ENCODE measurements at regions not wholly inside any gene's neighbourhood (a gene's known extent, or its start where the extent isn't known, plus 50 kb on each side); places are given as distances from the start of the nearest gene placed in this dataset.

DNA sequence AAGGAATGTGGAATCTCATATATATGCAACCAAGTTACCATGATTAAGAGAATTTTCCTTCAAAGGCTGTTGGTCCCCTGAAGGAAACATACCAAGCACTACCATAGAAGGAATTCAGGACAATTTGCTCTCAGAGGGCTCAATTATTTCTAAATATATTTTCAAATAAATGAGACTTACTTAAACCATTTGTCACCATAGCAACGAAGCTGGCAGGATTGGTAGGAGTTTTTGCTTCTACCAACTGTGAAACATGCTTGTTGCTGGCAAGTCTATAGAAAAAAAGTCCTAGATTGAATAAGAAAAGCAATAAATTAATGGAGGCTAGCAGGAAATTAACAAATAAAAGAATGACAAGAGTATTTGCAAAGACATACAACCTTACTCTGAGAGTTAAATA, 156.9 kb upstream of the NPSR1 start:
- TF ChIP-seq, protein P1, sequence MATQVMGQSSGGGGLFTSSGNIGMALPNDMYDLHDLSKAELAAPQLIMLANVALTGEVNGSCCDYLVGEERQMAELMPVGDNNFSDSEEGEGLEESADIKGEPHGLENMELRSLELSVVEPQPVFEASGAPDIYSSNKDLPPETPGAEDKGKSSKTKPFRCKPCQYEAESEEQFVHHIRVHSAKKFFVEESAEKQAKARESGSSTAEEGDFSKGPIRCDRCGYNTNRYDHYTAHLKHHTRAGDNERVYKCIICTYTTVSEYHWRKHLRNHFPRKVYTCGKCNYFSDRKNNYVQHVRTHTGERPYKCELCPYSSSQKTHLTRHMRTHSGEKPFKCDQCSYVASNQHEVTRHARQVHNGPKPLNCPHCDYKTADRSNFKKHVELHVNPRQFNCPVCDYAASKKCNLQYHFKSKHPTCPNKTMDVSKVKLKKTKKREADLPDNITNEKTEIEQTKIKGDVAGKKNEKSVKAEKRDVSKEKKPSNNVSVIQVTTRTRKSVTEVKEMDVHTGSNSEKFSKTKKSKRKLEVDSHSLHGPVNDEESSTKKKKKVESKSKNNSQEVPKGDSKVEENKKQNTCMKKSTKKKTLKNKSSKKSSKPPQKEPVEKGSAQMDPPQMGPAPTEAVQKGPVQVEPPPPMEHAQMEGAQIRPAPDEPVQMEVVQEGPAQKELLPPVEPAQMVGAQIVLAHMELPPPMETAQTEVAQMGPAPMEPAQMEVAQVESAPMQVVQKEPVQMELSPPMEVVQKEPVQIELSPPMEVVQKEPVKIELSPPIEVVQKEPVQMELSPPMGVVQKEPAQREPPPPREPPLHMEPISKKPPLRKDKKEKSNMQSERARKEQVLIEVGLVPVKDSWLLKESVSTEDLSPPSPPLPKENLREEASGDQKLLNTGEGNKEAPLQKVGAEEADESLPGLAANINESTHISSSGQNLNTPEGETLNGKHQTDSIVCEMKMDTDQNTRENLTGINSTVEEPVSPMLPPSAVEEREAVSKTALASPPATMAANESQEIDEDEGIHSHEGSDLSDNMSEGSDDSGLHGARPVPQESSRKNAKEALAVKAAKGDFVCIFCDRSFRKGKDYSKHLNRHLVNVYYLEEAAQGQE (IDR thresholded peaks at IDR 0.05; ENCODE audit: insufficient replicate concordance, low read depth): no peak
- TF ChIP-seq POLR2AphosphoS5 (IDR thresholded peaks at IDR 0.05; ENCODE audit: low read depth): no peak
- TF ChIP-seq, protein P2, sequence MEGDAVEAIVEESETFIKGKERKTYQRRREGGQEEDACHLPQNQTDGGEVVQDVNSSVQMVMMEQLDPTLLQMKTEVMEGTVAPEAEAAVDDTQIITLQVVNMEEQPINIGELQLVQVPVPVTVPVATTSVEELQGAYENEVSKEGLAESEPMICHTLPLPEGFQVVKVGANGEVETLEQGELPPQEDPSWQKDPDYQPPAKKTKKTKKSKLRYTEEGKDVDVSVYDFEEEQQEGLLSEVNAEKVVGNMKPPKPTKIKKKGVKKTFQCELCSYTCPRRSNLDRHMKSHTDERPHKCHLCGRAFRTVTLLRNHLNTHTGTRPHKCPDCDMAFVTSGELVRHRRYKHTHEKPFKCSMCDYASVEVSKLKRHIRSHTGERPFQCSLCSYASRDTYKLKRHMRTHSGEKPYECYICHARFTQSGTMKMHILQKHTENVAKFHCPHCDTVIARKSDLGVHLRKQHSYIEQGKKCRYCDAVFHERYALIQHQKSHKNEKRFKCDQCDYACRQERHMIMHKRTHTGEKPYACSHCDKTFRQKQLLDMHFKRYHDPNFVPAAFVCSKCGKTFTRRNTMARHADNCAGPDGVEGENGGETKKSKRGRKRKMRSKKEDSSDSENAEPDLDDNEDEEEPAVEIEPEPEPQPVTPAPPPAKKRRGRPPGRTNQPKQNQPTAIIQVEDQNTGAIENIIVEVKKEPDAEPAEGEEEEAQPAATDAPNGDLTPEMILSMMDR (IDR thresholded peaks at IDR 0.05; ENCODE audit: insufficient read depth, low read length): no peak
- TF ChIP-seq SPI1 (IDR thresholded peaks at IDR 0.05; ENCODE audit: borderline replicate concordance, low read depth): no peak
- TF ChIP-seq GABPA (IDR thresholded peaks at IDR 0.05; ENCODE audit: low read depth): no peak
- DNase-seq (ENCODE audit: low read depth in 1 of 2, low spot score in 1 of 2): no peak
- Histone ChIP-seq H3K27ac (replicated peaks) (no peak overlapping the region), H3K27me3 (ENCODE audit: insufficient read depth, poor library complexity, severe bottlenecking) (no peaks in the 10 kb centered on the region), H3K4me3 (replicated peaks; ENCODE audit: insufficient read depth, low read length) (no peak overlapping the region)

DNA sequence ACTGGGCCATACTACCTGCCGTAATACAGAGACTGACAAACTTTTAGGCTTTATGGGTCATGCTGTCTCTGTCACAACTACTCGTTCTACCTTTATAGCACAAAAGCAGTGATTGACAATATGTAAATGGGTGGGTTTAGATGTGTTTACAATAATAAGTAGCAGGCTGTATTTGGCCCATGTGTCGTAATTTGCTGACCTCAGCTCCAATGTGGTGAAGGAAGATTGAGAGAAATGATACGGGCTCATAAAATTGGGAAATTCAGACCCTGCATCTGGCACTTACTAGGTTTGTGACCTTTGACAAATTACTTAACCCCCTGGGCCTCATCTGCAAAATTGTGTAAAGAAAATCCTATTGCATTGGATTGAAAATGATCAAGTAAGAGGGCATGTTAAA, 150.8 kb upstream of the NPSR1 start:
- no peak for DNase-seq (ENCODE audit: low read depth in 1 of 2, low spot score in 1 of 2)
- H3K27ac ChIP-seq (replicated peaks): no peak overlapping the region
- no peak for TF ChIP-seq GABPA (IDR thresholded peaks at IDR 0.05; ENCODE audit: low read depth)
- TF ChIP-seq POLR2AphosphoS5 (IDR thresholded peaks at IDR 0.05; ENCODE audit: low read depth): no peak
- no peak for TF ChIP-seq SPI1 (IDR thresholded peaks at IDR 0.05; ENCODE audit: borderline replicate concordance, low read depth)
- TF ChIP-seq, protein P1 (IDR thresholded peaks at IDR 0.05; ENCODE audit: insufficient replicate concordance, low read depth): no peak
- TF ChIP-seq, protein P2 (IDR thresholded peaks at IDR 0.05; ENCODE audit: insufficient read depth, low read length): no peak
- no peak overlapping the region for H3K4me3 ChIP-seq (replicated peaks; ENCODE audit: insufficient read depth, low read length)
- H3K27me3 ChIP-seq (ENCODE audit: insufficient read depth, poor library complexity, severe bottlenecking): no peaks in the 10 kb centered on the region

DNA sequence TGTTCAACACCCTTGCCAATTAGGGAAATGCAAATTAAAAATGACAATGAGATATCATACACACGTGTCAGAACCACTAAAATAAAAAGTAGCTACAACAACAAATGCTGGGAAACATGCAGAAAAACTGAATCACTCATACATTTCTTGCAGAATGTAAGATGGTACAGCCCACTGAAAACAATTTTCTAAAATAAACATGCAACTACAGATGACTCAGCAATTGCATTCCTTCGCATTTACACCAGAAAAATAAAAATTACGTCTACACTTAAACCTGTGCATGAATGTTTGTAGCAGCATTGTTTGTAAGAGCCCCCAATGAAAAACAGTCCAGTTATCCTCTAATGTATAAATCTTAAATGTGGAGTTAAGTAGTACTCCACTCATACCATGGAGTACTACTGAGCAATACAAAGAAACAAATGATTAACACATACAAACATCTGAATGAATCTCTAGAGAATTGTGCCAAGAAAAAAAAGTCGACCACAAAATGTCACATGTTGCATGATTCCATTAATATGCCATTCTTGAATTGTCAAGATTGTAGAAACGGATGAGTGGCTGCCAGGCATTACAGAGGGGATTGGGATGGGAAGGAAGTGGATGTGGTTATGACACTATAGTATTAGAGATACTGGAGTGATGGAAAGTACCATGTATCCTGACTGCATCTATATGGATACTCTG, 134.6 kb upstream of the NPSR1 start:
- Histone ChIP-seq H3K27ac (replicated peaks) (no peak overlapping the region), H3K4me3 (replicated peaks; ENCODE audit: insufficient read depth, low read length) (no peak overlapping the region), H3K27me3 (ENCODE audit: insufficient read depth, poor library complexity, severe bottlenecking) (no peaks in the 10 kb centered on the region)
- TF ChIP-seq SPI1 (IDR thresholded peaks at IDR 0.05; ENCODE audit: borderline replicate concordance, low read depth): no peak
- no peak for TF ChIP-seq POLR2AphosphoS5 (IDR thresholded peaks at IDR 0.05; ENCODE audit: low read depth)
- TF ChIP-seq GABPA (IDR thresholded peaks at IDR 0.05; ENCODE audit: low read depth): no peak
- no peak for DNase-seq (ENCODE audit: low read depth in 1 of 2, low spot score in 1 of 2)

DNA sequence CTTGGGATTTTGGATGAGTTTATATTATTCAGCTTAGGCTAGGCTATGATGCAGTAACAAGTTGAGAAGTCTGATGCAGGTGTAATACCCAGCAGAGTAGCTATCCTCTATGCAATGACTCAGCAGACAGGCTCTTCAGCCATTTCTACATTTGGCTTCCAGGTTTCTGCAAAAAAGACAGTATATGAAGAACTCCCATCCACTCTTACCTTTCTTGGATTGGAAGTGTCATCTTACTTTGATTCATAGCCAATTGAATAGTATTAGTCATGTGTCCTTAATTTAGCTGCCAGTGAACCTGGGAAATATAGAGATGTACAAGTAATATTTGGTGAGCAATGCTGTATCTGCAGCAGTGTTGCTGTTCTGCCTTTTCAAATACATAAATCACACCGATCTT, 127.8 kb upstream of the NPSR1 start:
- Histone ChIP-seq H3K27me3 (ENCODE audit: insufficient read depth, poor library complexity, severe bottlenecking) (no peaks in the 10 kb centered on the region), H3K4me3 (replicated peaks; ENCODE audit: insufficient read depth, low read length) (no peak overlapping the region), H3K27ac (replicated peaks) (no peak overlapping the region)
- TF ChIP-seq SPI1 (IDR thresholded peaks at IDR 0.05; ENCODE audit: borderline replicate concordance, low read depth): no peak
- TF ChIP-seq, protein P2 (IDR thresholded peaks at IDR 0.05; ENCODE audit: insufficient read depth, low read length): no peak
- no peak for DNase-seq (ENCODE audit: low read depth in 1 of 2, low spot score in 1 of 2)

Data from HL-60 (cell line).